Activated T-helper 2 cell treated with anti-CD3 and anti-CD28 coated beads, Interferon-gamma antibody, Interleukin-2, Interleukin-4, amounts not matched to agents 10 μg/mL and 5 μg/mL and 100 μg/mL, durations not matched to agents 14 hours and 24 hours and 36 hours (primary cell): ENCODE measurements at regions not wholly inside any gene's neighbourhood (a gene's known extent, or its start where the extent isn't known, plus 50 kb on each side); places are given as distances from the start of the nearest gene placed in this dataset.

Source experiments
- DNase-seq: peaks from one replicate; pipeline ENCODE4 v3.0.0; 2021; ENCODE audit warnings: low spot score
- H3K27ac Mint-ChIP-seq: one replicate; pipeline ENCODE4 v1.8.0; 2021; ENCODE audit warnings: mixed read lengths
- H3K27me3 Mint-ChIP-seq: one replicate; pipeline ENCODE4 v1.8.0; 2021; ENCODE audit warnings: low read depth, mixed read lengths
- H3K36me3 Mint-ChIP-seq: one replicate; pipeline ENCODE4 v1.8.0; 2021; ENCODE audit warnings: low read depth, mixed read lengths
- H3K4me1 Mint-ChIP-seq: one replicate; pipeline ENCODE4 v1.8.0; 2021; ENCODE audit warnings: low read depth, mixed read lengths
- H3K4me3 Mint-ChIP-seq: one replicate; pipeline ENCODE4 v1.8.0; 2021; ENCODE audit warnings: low read depth, mild to moderate bottlenecking, moderate library complexity, mixed read lengths
- H3K9me3 Mint-ChIP-seq: one replicate; pipeline ENCODE4 v1.8.0; 2021; ENCODE audit warnings: mixed read lengths
- intact Hi-C: fragments of 100-400 bp; cut with micrococcal nuclease; formaldehyde crosslinking; loops from one replicate; pipeline ENCODE4 v1.15.1; 2023

GRCh38 chr21:16304174-16305095 lies 574.7 kb downstream of the USP25 start:
- intact Hi-C loops = no loop called here
- Mint-ChIP-seq H3K27ac (no peak overlapping the region), H3K4me3 (no peak overlapping the region), H3K4me1 (peaks cover 4% of the 10 kb centered on the region), H3K9me3 (no peaks in the 10 kb centered on the region), H3K36me3 (no peaks in the 10 kb centered on the region), H3K27me3 (no peaks in the 10 kb centered on the region)
- no peak for DNase-seq

GRCh38 chr21:16305686-16306085 lies 575.9 kb downstream of the USP25 start:
- Mint-ChIP-seq H3K4me1 (peaks cover 4% of the 10 kb centered on the region), H3K27ac (no peak overlapping the region), H3K4me3 (no peak overlapping the region), H3K9me3 (no peaks in the 10 kb centered on the region), H3K36me3 (no peaks in the 10 kb centered on the region), H3K27me3 (no peaks in the 10 kb centered on the region)
- no peak for DNase-seq
- intact Hi-C loops = no loop called here

GRCh38 chr21:16307256-16307655 lies 577.5 kb downstream of the USP25 start:
- no peak overlapping the region for H3K27ac Mint-ChIP-seq
- H3K36me3 Mint-ChIP-seq = no peaks in the 10 kb centered on the region
- H3K4me1 Mint-ChIP-seq = peaks cover 4% of the 10 kb centered on the region
- no peaks in the 10 kb centered on the region for H3K27me3 Mint-ChIP-seq
- no peaks in the 10 kb centered on the region for H3K9me3 Mint-ChIP-seq
- H3K4me3 Mint-ChIP-seq = no peak overlapping the region
- no peak for DNase-seq
- intact Hi-C loops = no loop called here

- no peaks in the 10 kb centered on the region for H3K9me3 Mint-ChIP-seq
- no peaks in the 10 kb centered on the region for H3K36me3 Mint-ChIP-seq
- intact Hi-C loops = no loop called here
- H3K4me1 Mint-ChIP-seq = peaks cover 4% of the 10 kb centered on the region
- no peaks in the 10 kb centered on the region for H3K27me3 Mint-ChIP-seq
- no peak for DNase-seq
- H3K4me3 Mint-ChIP-seq = no peak overlapping the region
- no peak overlapping the region for H3K27ac Mint-ChIP-seq
Observed at GRCh38 chr21:16308269-16308668, 578.5 kb downstream of the USP25 start.

GRCh38 chr21:16309250-16309971 lies 579.6 kb downstream of the USP25 start:
- intact Hi-C loops = no loop called here
- Mint-ChIP-seq H3K27me3 (no peaks in the 10 kb centered on the region), H3K27ac (no peak overlapping the region), H3K4me1 (peaks cover 4% of the 10 kb centered on the region), H3K36me3 (no peaks in the 10 kb centered on the region), H3K4me3 (no peak overlapping the region), H3K9me3 (no peaks in the 10 kb centered on the region)
- DNase-seq = no peak

GRCh38 chr21:16310176-16310575 lies 580.4 kb downstream of the USP25 start:
- DNase-seq = no peak
- Mint-ChIP-seq H3K36me3 (no peaks in the 10 kb centered on the region), H3K9me3 (no peaks in the 10 kb centered on the region), H3K27me3 (no peaks in the 10 kb centered on the region), H3K4me1 (peaks cover 4% of the 10 kb centered on the region), H3K27ac (no peak overlapping the region), H3K4me3 (no peak overlapping the region)
- intact Hi-C loops = no loop called here

GRCh38 chr21:16311229-16311628 lies 581.4 kb downstream of the USP25 start:
- Mint-ChIP-seq H3K36me3 (no peaks in the 10 kb centered on the region), H3K9me3 (no peaks in the 10 kb centered on the region), H3K27me3 (no peaks in the 10 kb centered on the region), H3K27ac (no peak overlapping the region), H3K4me1 (peaks cover 4% of the 10 kb centered on the region), H3K4me3 (no peak overlapping the region)
- no peak for DNase-seq
- intact Hi-C loops = no loop called here

GRCh38 chr21:16312321-16312720 lies 582.5 kb downstream of the USP25 start:
- no peaks in the 10 kb centered on the region for H3K36me3 Mint-ChIP-seq
- H3K4me3 Mint-ChIP-seq = no peak overlapping the region
- no peak overlapping the region for H3K27ac Mint-ChIP-seq
- peaks cover 4% of the 10 kb centered on the region for H3K4me1 Mint-ChIP-seq
- H3K27me3 Mint-ChIP-seq = no peaks in the 10 kb centered on the region
- no peak for DNase-seq
- intact Hi-C loops = no loop called here
- no peaks in the 10 kb centered on the region for H3K9me3 Mint-ChIP-seq

GRCh38 chr21:16315223-16315622 lies 585.4 kb downstream of the USP25 start:
- H3K36me3 Mint-ChIP-seq = no peaks in the 10 kb centered on the region
- H3K4me3 Mint-ChIP-seq = no peak overlapping the region
- no peak for DNase-seq
- no peak overlapping the region for H3K27ac Mint-ChIP-seq
- intact Hi-C loops = no loop called here
- H3K9me3 Mint-ChIP-seq = no peaks in the 10 kb centered on the region
- no peaks in the 10 kb centered on the region for H3K27me3 Mint-ChIP-seq
- H3K4me1 Mint-ChIP-seq = no peaks in the 10 kb centered on the region

GRCh38 chr21:16318651-16319300 lies 589.0 kb downstream of the USP25 start:
- intact Hi-C loops = no loop called here
- Mint-ChIP-seq H3K36me3 (no peaks in the 10 kb centered on the region), H3K4me1 (no peaks in the 10 kb centered on the region), H3K4me3 (no peak overlapping the region), H3K9me3 (no peaks in the 10 kb centered on the region), H3K27me3 (no peaks in the 10 kb centered on the region), H3K27ac (no peak overlapping the region)
- DNase-seq = no peak

GRCh38 chr21:16320110-16320509 lies 590.3 kb downstream of the USP25 start:
- no peak overlapping the region for H3K4me3 Mint-ChIP-seq
- H3K27ac Mint-ChIP-seq = no peak overlapping the region
- no peaks in the 10 kb centered on the region for H3K27me3 Mint-ChIP-seq
- DNase-seq = no peak
- intact Hi-C loops = no loop called here
- no peaks in the 10 kb centered on the region for H3K4me1 Mint-ChIP-seq
- H3K9me3 Mint-ChIP-seq = no peaks in the 10 kb centered on the region
- H3K36me3 Mint-ChIP-seq = no peaks in the 10 kb centered on the region

GRCh38 chr21:16322454-16322853 lies 592.7 kb downstream of the USP25 start:
- H3K4me3 Mint-ChIP-seq = no peak overlapping the region
- H3K4me1 Mint-ChIP-seq = no peaks in the 10 kb centered on the region
- H3K27me3 Mint-ChIP-seq = no peaks in the 10 kb centered on the region
- H3K9me3 Mint-ChIP-seq = no peaks in the 10 kb centered on the region
- no peaks in the 10 kb centered on the region for H3K36me3 Mint-ChIP-seq
- intact Hi-C loops = no loop called here
- DNase-seq = no peak
- no peak overlapping the region for H3K27ac Mint-ChIP-seq

- Mint-ChIP-seq H3K4me3 (no peak overlapping the region), H3K27ac (no peak overlapping the region), H3K4me1 (no peaks in the 10 kb centered on the region), H3K36me3 (no peaks in the 10 kb centered on the region), H3K9me3 (no peaks in the 10 kb centered on the region), H3K27me3 (no peaks in the 10 kb centered on the region)
- intact Hi-C loops = no loop called here
- no peak for DNase-seq
Observed at GRCh38 chr21:16323596-16323995, 593.8 kb downstream of the USP25 start.
